OCI-LY1 (cell line): ENCODE measurements at regions not wholly inside any gene's neighbourhood (a gene's known extent, or its start where the extent isn't known, plus 50 kb on each side); places are given as distances from the start of the nearest gene placed in this dataset.

Experiments
- EZH2 ChIP-seq: fragments of 200-600 bp; sonication (generic), shearing (Covaris generic); IDR thresholded peaks from 2 replicates; pipeline ENCODE4 v1.8.0; 2017; ENCODE audit warnings: borderline replicate concordance, mixed run types, mild to moderate bottlenecking, antibody characterized with exemption, low read length, moderate library complexity, mixed read lengths
- TF ChIP-seq, protein P1 (sequence below): fragments of 200-600 bp; sonication (generic), shearing (Covaris generic); IDR thresholded peaks from 2 replicates; pipeline ENCODE4 v1.5.1; 2017; ENCODE audit warnings: mild to moderate bottlenecking, antibody characterized with exemption, low read length, moderate library complexity, mixed read lengths

DNA sequence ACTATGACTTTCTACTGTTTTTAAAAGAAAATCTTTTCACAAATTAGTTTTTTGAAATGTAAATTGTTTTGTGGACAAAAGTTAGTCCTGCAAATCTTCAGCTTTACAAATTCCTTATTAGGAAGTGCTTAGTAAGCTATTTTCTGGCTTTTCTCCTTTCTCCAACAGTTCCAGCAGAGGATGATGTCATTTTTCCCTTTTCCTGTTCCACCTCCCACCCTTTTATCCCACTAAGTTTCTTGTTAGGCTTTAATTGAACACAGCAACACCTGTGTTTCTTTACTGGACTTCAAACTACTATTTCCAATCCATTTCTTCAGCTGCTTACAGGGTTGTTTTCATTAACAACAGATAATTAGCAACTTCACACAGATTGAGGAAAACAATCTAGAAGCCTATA, 389.2 kb downstream of the NDFIP2 start:
- TF ChIP-seq, protein P1, sequence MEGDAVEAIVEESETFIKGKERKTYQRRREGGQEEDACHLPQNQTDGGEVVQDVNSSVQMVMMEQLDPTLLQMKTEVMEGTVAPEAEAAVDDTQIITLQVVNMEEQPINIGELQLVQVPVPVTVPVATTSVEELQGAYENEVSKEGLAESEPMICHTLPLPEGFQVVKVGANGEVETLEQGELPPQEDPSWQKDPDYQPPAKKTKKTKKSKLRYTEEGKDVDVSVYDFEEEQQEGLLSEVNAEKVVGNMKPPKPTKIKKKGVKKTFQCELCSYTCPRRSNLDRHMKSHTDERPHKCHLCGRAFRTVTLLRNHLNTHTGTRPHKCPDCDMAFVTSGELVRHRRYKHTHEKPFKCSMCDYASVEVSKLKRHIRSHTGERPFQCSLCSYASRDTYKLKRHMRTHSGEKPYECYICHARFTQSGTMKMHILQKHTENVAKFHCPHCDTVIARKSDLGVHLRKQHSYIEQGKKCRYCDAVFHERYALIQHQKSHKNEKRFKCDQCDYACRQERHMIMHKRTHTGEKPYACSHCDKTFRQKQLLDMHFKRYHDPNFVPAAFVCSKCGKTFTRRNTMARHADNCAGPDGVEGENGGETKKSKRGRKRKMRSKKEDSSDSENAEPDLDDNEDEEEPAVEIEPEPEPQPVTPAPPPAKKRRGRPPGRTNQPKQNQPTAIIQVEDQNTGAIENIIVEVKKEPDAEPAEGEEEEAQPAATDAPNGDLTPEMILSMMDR: no peak
- TF ChIP-seq EZH2: no peak
